H1 (cell line): ENCODE measurements at regions not wholly inside any gene's neighbourhood (a gene's known extent, or its start where the extent isn't known, plus 50 kb on each side); places are given as distances from the start of the nearest gene placed in this dataset.

ENCODE experiments used
- BACH1 ChIP-seq: IDR thresholded peaks from 2 replicates; pipeline ENCODE4 v1.6.1; 2012; ENCODE audit warnings: low read length, improper control_type of control experiment
- BRCA1 ChIP-seq: IDR thresholded peaks from 2 replicates; pipeline ENCODE4 v1.6.1; 2012; ENCODE audit warnings: low read depth, low read length, improper control_type of control experiment
- GABPA ChIP-seq: IDR thresholded peaks from 2 replicates; pipeline ENCODE4 v1.6.1; 2011; ENCODE audit warnings: mild to moderate bottlenecking, low read length, moderate library complexity, borderline replicate concordance; ENCODE audit not compliant: insufficient read depth
- HDAC6 ChIP-seq: IDR thresholded peaks from one replicate; pipeline ENCODE4 v1.7.1; 2012; ENCODE audit warnings: low read depth, mild to moderate bottlenecking, inconsistent platforms, low read length, moderate library complexity
- SIRT6 ChIP-seq: IDR thresholded peaks from one replicate; pipeline ENCODE4 v1.7.1; 2012; ENCODE audit warnings: low read length, inconsistent platforms
- TAF1 ChIP-seq: IDR thresholded peaks from 2 replicates; pipeline ENCODE4 v1.6.1; 2011; ENCODE audit warnings: mild to moderate bottlenecking, low read depth, low read length
- TF ChIP-seq, protein P1 (sequence below): fragments of 300-600 bp; sonication (generic); IDR thresholded peaks from 2 replicates; pipeline ENCODE4 v1.7.1; 2012; ENCODE audit warnings: low read length, moderate library complexity, mild to moderate bottlenecking, inconsistent platforms; ENCODE audit not compliant: insufficient replicate concordance

GRCh38 chr9:13958672-13959071, 355.3 kb downstream of the NFIB start (continued):
- TF ChIP-seq, protein P1, sequence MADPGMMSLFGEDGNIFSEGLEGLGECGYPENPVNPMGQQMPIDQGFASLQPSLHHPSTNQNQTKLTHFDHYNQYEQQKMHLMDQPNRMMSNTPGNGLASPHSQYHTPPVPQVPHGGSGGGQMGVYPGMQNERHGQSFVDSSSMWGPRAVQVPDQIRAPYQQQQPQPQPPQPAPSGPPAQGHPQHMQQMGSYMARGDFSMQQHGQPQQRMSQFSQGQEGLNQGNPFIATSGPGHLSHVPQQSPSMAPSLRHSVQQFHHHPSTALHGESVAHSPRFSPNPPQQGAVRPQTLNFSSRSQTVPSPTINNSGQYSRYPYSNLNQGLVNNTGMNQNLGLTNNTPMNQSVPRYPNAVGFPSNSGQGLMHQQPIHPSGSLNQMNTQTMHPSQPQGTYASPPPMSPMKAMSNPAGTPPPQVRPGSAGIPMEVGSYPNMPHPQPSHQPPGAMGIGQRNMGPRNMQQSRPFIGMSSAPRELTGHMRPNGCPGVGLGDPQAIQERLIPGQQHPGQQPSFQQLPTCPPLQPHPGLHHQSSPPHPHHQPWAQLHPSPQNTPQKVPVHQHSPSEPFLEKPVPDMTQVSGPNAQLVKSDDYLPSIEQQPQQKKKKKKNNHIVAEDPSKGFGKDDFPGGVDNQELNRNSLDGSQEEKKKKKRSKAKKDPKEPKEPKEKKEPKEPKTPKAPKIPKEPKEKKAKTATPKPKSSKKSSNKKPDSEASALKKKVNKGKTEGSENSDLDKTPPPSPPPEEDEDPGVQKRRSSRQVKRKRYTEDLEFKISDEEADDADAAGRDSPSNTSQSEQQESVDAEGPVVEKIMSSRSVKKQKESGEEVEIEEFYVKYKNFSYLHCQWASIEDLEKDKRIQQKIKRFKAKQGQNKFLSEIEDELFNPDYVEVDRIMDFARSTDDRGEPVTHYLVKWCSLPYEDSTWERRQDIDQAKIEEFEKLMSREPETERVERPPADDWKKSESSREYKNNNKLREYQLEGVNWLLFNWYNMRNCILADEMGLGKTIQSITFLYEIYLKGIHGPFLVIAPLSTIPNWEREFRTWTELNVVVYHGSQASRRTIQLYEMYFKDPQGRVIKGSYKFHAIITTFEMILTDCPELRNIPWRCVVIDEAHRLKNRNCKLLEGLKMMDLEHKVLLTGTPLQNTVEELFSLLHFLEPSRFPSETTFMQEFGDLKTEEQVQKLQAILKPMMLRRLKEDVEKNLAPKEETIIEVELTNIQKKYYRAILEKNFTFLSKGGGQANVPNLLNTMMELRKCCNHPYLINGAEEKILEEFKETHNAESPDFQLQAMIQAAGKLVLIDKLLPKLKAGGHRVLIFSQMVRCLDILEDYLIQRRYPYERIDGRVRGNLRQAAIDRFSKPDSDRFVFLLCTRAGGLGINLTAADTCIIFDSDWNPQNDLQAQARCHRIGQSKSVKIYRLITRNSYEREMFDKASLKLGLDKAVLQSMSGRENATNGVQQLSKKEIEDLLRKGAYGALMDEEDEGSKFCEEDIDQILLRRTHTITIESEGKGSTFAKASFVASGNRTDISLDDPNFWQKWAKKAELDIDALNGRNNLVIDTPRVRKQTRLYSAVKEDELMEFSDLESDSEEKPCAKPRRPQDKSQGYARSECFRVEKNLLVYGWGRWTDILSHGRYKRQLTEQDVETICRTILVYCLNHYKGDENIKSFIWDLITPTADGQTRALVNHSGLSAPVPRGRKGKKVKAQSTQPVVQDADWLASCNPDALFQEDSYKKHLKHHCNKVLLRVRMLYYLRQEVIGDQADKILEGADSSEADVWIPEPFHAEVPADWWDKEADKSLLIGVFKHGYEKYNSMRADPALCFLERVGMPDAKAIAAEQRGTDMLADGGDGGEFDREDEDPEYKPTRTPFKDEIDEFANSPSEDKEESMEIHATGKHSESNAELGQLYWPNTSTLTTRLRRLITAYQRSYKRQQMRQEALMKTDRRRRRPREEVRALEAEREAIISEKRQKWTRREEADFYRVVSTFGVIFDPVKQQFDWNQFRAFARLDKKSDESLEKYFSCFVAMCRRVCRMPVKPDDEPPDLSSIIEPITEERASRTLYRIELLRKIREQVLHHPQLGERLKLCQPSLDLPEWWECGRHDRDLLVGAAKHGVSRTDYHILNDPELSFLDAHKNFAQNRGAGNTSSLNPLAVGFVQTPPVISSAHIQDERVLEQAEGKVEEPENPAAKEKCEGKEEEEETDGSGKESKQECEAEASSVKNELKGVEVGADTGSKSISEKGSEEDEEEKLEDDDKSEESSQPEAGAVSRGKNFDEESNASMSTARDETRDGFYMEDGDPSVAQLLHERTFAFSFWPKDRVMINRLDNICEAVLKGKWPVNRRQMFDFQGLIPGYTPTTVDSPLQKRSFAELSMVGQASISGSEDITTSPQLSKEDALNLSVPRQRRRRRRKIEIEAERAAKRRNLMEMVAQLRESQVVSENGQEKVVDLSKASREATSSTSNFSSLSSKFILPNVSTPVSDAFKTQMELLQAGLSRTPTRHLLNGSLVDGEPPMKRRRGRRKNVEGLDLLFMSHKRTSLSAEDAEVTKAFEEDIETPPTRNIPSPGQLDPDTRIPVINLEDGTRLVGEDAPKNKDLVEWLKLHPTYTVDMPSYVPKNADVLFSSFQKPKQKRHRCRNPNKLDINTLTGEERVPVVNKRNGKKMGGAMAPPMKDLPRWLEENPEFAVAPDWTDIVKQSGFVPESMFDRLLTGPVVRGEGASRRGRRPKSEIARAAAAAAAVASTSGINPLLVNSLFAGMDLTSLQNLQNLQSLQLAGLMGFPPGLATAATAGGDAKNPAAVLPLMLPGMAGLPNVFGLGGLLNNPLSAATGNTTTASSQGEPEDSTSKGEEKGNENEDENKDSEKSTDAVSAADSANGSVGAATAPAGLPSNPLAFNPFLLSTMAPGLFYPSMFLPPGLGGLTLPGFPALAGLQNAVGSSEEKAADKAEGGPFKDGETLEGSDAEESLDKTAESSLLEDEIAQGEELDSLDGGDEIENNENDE, result no peak
- no peak for TF ChIP-seq BRCA1
- no peak for TF ChIP-seq GABPA
- TF ChIP-seq HDAC6, result no peak
- no peak for TF ChIP-seq BACH1
- TF ChIP-seq SIRT6, result no peak
- TF ChIP-seq TAF1, result no peak
